H1 (cell line): ENCODE measurements at regions not wholly inside any gene's neighbourhood (a gene's known extent, or its start where the extent isn't known, plus 50 kb on each side); places are given as distances from the start of the nearest gene placed in this dataset.

Experiments
- ASH2L ChIP-seq: fragments of 200-600, 300-600 bp; sonication (generic); IDR thresholded peaks from one replicate; pipeline ENCODE4 v1.7.1; 2017; ENCODE audit warnings: low read length
- BACH1 ChIP-seq: IDR thresholded peaks from 2 replicates; pipeline ENCODE4 v1.6.1; 2012; ENCODE audit warnings: low read length, improper control_type of control experiment
- CEBPB ChIP-seq: IDR thresholded peaks from 2 replicates; pipeline ENCODE4 v1.6.1; 2012; ENCODE audit warnings: low read depth, low read length
- CHD2 ChIP-seq: IDR thresholded peaks from 2 replicates; pipeline ENCODE4 v1.6.1; 2012; ENCODE audit warnings: low read length, improper control_type of control experiment
- EGR1 ChIP-seq: IDR thresholded peaks from 2 replicates; pipeline ENCODE4 v1.6.1; 2011; ENCODE audit warnings: low read depth, low read length, borderline replicate concordance
- EP300 ChIP-seq, 2 experiments: IDR thresholded peaks; 1 replicate in 1 of 2; 2 replicates in 1 of 2; pipeline ENCODE4 v1.6.1; 2011 to 2012; ENCODE audit warnings: low read depth in 2 of 2, low read length in 2 of 2, mild to moderate bottlenecking in 2 of 2, borderline replicate concordance in 1 of 2, inconsistent platforms in 1 of 2, moderate library complexity in 1 of 2
- JUND ChIP-seq: IDR thresholded peaks from 2 replicates; pipeline ENCODE4 v1.6.1; 2011; ENCODE audit warnings: mild to moderate bottlenecking, improper control_type of control experiment, low read length
- KDM1A ChIP-seq: fragments of 200-600, 300-600 bp; sonication (generic); IDR thresholded peaks from 2 replicates; pipeline ENCODE4 v1.7.1; 2016; ENCODE audit warnings: mild to moderate bottlenecking, low read length, borderline replicate concordance
- MAFK ChIP-seq: IDR thresholded peaks from 2 replicates; pipeline ENCODE4 v1.6.1; 2012; ENCODE audit warnings: low read depth, mild to moderate bottlenecking, improper control_type of control experiment, low read length
- RBBP5 ChIP-seq: IDR thresholded peaks from 2 replicates; pipeline ENCODE4 v1.7.1; 2012; ENCODE audit warnings: low read depth, mild to moderate bottlenecking, inconsistent platforms, low read length, moderate library complexity, borderline replicate concordance
- SP1 ChIP-seq: IDR thresholded peaks from 2 replicates; pipeline ENCODE4 v1.6.1; 2011; ENCODE audit warnings: low read depth, low read length
- ZNF274 ChIP-seq: IDR thresholded peaks from 2 replicates; pipeline ENCODE4 v1.7.0; 2012; ENCODE audit warnings: low read length, borderline replicate concordance; ENCODE audit errors: extremely low read depth
- TF ChIP-seq, protein P1 (sequence below), 3 experiments: IDR thresholded peaks; 1 replicate in 2 of 3; 2 replicates in 1 of 3; pipeline versions ENCODE4 v1.5.1 to v1.6.1; 2011; ENCODE audit warnings: low read length in 3 of 3, mild to moderate bottlenecking in 3 of 3, inconsistent platforms in 2 of 3, low read depth in 1 of 3, moderate library complexity in 1 of 3; ENCODE audit not compliant: insufficient read depth in 1 of 3; ENCODE audit errors: control extremely low read depth in 1 of 3
- TF ChIP-seq, protein P2 (sequence below): IDR thresholded peaks from 2 replicates; pipeline ENCODE4 v1.6.1; 2011; ENCODE audit warnings: low read depth, mild to moderate bottlenecking, low read length; ENCODE audit not compliant: insufficient read depth

- TF ChIP-seq EGR1 = no peak
- TF ChIP-seq EP300 (IDR thresholded peaks at IDR 0.05; ENCODE audit: borderline replicate concordance in 1 of 2, low read depth in 2 of 2, low read length in 2 of 2) = no peak
- no peak for TF ChIP-seq MAFK
- no peak for TF ChIP-seq ASH2L
- TF ChIP-seq, protein P1, sequence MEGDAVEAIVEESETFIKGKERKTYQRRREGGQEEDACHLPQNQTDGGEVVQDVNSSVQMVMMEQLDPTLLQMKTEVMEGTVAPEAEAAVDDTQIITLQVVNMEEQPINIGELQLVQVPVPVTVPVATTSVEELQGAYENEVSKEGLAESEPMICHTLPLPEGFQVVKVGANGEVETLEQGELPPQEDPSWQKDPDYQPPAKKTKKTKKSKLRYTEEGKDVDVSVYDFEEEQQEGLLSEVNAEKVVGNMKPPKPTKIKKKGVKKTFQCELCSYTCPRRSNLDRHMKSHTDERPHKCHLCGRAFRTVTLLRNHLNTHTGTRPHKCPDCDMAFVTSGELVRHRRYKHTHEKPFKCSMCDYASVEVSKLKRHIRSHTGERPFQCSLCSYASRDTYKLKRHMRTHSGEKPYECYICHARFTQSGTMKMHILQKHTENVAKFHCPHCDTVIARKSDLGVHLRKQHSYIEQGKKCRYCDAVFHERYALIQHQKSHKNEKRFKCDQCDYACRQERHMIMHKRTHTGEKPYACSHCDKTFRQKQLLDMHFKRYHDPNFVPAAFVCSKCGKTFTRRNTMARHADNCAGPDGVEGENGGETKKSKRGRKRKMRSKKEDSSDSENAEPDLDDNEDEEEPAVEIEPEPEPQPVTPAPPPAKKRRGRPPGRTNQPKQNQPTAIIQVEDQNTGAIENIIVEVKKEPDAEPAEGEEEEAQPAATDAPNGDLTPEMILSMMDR (IDR thresholded peaks at IDR 0.05; ENCODE audit: control extremely low read depth in 1 of 3, insufficient read depth in 1 of 3, low read depth in 1 of 3, low read length in 3 of 3) = no peak
- no peak for TF ChIP-seq KDM1A
- TF ChIP-seq, protein P2, sequence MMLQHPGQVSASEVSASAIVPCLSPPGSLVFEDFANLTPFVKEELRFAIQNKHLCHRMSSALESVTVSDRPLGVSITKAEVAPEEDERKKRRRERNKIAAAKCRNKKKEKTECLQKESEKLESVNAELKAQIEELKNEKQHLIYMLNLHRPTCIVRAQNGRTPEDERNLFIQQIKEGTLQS = no peak
- no peak for TF ChIP-seq BACH1
- TF ChIP-seq ZNF274 = no peak
- no peak for TF ChIP-seq SP1
- TF ChIP-seq RBBP5 = no peak
- TF ChIP-seq JUND = no peak
- no peak for TF ChIP-seq CHD2
- no peak for TF ChIP-seq CEBPB
Measured at GRCh38 chr14:83470466-83470865, 1936.8 kb upstream of the SEL1L start.
